ENCODE measurements at regions not wholly inside any gene's neighbourhood (a gene's known extent, or its start where the extent isn't known, plus 50 kb on each side); places are given as distances from the start of the nearest gene placed in this dataset.
A peak's percentile ranks its signal among the peaks of the same experiment; 100 is the strongest.
"Not testable (repeated sequence)": the region's sequence is repeated elsewhere in the genome, so short reads cannot be mapped to it uniquely, and the experiment has no call there.

- DNase-seq (ENCODE audit: low read depth): peak; percentile 10
These were observed 129.3 kb downstream of the LNPK start for GRCh38 chr2:175872721-175873120.

GRCh38 chr2:175872005-175872348, 130.1 kb downstream of the LNPK start:
- no peak for DNase-seq (ENCODE audit: low read depth)

GRCh38 chr2:175871331-175872004, 130.6 kb downstream of the LNPK start:
- DNase-seq (ENCODE audit: low read depth): no peak

- no peak for DNase-seq (ENCODE audit: low read depth)
These were observed 136.4 kb downstream of the LNPK start for GRCh38 chr2:175865716-175866115.

DNA sequence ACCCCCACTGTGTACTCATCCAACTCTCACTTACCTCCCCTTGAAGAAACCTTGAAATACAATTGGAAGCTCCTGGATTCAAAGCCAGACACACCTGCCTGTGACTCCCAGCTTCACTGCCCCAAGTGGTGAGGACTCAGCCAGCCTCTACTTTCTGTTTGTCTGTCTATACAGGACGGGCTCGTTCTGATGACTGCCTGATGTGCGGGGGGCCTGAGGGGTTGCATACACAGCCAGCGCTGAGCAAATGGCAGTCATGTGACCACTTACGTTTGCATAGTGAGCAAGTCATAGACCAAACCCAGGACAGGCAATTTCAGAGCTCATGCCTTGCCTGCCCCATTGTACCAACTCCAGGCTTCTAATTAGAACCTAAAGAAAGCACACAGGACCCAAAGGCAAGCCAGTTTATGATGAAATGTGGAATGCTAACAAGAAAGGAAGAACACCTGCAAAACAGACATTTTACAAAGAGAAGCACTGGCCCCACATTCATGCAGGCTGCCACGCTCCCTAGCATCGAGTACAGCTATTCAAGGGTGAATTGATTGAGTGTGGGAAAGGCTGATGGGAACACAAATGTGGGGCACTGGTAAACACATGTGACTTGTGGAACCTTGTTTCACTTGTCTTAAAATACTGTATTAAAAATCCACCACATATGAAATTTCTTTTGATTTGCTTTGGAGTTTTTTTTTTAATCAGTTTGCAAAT, 137.8 kb downstream of the LNPK start:
- no peak for DNase-seq (ENCODE audit: low read depth)

- DNase-seq (ENCODE audit: low read depth): no peak
These were observed 140.1 kb downstream of the LNPK start for GRCh38 chr2:175861958-175862357.

- peak; percentile 23 for DNase-seq (ENCODE audit: low read depth)
These were observed 146.1 kb downstream of the LNPK start for GRCh38 chr2:175855794-175856453.

DNA sequence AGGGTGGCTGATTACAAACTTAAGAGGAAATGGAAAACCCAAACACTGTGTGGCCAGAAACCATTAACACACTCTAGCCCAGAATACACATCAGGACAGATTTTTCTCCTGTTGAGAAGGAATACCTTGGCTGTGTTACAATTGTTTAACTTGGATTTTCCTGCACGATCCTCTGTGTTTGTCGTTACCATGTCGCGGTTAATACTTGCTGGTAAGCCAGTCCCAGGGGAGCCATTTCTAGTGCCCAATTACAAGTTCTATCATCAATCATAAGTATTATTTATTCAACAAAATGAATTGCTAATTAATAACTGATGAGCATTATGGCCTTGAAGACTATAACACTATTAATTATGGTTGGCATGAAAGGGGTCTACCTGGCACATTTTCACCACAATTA, 146.8 kb downstream of the LNPK start:
- no peak for DNase-seq (ENCODE audit: low read depth)

DNA sequence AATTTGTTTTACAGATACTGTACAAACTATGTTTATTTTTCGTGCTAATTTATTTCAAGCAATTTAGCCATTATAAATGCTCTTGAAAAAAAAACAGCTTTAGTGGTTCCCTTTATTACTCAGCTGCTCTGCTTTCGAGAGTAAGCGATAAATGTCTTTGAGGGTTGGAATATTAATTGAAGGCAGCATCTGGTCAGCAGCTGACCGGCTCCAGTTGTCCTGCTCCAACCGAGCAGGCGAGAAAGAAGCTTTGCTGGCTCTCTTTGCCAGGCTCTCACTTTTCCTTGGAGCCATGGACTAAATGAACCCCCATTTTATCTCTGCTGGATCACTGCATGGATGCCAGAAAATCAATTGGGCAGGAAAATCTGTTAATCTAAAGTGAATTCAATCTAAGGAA, 147.4 kb downstream of the LNPK start:
- no peak for DNase-seq (ENCODE audit: low read depth)

DNA sequence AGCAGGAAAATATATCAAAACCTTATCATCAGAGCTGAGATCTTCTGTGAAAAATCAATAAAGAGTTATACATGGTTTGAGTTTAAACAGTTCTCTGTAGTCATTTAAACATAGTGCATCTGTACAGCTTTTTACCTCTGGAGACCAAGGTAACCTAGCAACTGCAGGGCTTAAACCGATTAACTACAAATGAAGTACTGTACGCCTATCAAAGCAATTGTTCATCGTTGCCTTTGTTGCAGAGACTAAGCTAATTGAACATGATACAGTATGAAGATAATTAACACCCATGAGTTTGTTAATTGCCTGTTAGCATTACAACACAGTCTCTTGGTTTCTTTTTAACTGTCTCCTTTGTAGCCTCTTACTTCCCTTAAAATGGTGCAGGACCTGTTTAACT, 147.9 kb downstream of the LNPK start:
- DNase-seq (ENCODE audit: low read depth): no peak

DNA sequence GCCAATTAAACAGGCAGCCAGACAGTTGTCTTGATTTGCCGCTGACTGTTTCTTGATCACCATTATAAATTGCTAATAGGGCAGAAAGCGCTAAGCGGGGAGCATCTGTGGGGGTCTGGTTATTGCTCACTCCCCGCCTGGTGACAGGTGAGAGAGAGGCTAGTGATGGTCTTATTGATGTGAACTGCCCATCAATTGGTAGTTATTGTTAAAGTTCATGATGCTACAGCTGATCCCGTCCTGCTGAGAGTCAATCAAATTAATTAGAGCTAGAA, 148.5 kb downstream of the LNPK start:
- DNase-seq (ENCODE audit: low read depth): no peak

DNA sequence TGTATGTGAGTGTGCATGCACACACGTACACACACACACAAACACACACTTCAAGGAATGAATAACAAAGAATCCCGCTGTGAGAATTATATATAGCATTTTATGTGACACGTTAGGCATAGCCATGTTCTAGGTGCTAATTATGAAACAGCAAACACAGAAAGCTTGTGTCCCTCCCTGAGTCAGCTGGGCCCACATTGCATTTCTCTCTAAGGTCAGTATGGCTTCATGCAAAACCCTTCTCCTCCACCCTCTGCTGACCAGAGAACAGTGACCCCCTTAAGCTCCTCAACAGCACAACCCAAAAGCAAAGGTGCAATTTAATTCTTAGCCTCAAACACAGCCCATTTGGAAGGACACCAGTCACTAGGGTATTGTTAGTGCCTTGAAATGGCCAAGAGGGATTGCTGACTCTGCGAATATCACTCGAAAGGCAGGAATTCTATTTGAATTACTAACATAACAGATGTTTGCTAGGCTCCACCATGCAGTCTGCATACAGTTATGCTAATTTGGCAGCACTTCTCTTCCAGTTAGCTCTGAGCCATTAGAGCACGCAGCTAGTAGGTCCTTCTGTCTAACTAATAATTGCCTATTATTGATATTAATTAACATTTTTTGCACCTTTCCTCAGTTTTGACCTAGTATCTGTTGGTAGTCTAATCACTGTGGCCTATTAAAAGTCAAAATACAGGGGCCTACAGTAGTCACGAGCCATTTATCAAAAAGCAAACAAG, 149.0 kb downstream of the LNPK start:
- DNase-seq (ENCODE audit: low read depth): no peak

DNA sequence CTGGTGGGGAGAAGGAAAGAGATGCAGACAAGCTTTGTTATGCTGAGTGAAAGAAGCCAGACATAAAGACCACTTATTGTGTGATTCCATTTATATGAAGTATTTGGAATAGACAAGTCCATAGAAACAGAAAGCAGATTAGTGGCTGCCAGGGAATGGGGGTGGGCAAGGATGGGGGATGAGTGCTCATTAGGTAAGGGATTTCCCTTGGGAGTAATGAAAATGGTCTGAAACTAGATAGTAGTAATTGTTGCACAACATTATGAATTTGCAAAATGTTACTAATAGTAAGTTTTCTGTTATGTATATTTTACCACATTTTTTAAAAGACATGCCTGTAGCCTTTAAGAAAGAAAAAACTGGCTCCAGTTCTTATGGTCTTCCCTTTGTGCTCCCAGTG, 154.9 kb downstream of the LNPK start:
- no peak for DNase-seq (ENCODE audit: low read depth)

DNA sequence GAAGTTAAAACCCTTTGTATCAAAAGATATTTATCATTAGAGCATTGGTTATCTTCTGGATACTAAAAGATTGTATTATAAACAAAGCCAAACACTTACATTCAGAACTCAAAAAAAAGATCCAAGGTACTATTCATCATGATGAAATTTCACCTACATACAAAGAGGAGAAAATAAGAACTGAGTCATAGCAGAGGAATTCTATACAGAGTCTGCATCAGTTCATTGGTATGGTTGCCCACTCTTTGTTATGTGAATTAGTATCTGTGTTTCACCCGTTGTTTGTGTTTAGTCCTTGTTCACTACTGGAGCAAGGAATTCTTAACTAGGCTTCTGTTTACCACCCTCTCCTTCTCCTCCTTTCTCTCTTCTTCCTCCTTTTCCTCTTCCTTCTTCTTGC, 157.9 kb downstream of the LNPK start:
- DNase-seq (ENCODE audit: low read depth): peak; percentile 70

DNA sequence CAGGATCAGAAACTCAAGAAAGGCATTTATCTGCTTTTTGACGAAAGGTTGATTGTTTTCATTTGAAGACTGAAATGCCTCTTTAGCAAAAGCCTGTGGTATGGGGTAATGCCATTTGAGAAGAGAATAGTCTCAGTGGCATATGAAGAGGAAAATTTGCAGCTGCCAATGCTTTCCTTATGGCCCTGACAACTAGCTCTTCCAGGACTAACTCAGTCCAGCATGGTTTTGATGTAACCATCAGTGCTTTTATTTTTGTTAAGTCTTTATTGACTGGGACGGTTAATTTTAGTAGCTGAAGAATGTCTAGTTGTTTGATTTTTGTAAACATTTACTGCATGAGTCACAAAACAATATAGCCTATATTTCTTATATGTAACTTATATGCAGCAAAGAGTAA, 158.4 kb downstream of the LNPK start:
- DNase-seq (ENCODE audit: low read depth): peak; percentile 2

DNA sequence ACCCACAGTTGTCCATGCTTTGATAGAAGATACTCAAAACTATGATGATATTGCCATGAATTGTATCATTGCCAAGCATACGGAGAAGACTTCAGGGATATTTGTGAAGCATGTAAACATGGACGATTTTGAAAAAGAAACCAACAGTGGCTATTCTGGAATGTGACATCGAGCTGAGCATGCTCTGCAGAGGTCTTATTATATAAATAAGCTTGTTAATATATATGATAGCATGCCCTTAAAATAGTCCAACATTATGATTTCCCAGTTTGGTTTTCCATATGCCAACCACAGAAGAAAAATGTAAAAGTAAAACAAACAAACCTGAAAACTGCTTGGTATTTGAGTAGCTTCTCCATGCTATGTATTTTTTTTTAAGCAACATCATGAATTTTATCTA, 159.1 kb downstream of the LNPK start:
- no peak for DNase-seq (ENCODE audit: low read depth)

DNA sequence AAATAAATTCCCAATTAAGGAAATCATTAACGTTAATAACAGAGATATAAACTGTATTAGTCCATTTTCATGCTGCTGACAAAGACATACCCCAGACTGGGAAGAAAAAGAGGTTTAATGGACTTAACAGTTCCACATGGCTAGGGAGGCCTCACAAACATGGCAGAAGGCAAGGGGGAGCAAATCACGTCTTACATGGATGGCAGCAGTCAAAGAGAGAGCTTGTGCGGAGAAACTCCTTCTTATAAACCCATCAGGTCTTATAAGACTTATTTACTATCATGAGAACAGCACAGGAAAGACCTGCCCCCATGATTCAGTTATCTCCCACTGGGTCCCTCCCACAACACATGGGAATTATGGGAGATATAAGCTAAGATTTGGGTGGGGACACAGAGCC, 161.3 kb downstream of the LNPK start:
- not testable (repeated sequence) for DNase-seq (ENCODE audit: low read depth)

DNA sequence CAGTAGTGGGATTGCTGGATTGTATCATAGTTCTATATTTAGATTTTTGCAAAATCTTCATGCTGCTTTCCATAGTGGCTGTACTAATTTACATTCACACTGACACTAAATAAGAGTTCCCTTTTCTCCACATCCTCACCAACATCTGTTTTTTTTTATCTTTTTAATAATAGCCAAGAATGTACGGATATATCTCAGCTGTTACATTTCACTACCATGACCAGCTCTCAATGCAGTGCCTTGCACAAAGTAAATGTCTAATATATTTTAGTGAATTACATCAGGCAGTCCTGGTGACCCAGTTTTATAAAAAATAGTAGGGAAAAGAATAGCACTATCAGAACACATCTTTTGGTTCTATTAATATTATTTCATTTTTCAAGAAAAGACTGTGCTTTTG, 161.8 kb downstream of the LNPK start:
- DNase-seq (ENCODE audit: low read depth): no peak

- no peak for DNase-seq (ENCODE audit: low read depth)
These were observed 163.1 kb downstream of the LNPK start for GRCh38 chr2:175838979-175839378.

- peak; percentile 80 for DNase-seq (ENCODE audit: low read depth)
These were observed 165.0 kb downstream of the LNPK start for GRCh38 chr2:175837046-175837445.

GRCh38 chr2:175836361-175836760, 165.7 kb downstream of the LNPK start:
- DNase-seq (ENCODE audit: low read depth): no peak

- DNase-seq (ENCODE audit: low read depth): no peak
These were observed 167.6 kb downstream of the LNPK start for GRCh38 chr2:175834477-175834876.

- DNase-seq (ENCODE audit: low read depth): no peak
These were observed 169.2 kb downstream of the LNPK start for GRCh38 chr2:175832866-175833265.

All from iris pigment epithelial cell (primary cell).